MM.1S (cell line): ENCODE measurements at regions not wholly inside any gene's neighbourhood (a gene's known extent, or its start where the extent isn't known, plus 50 kb on each side); places are given as distances from the start of the nearest gene placed in this dataset.

Source experiments
- DNase-seq: peaks from one replicate; pipeline ENCODE4 v3.0.0-alpha.2; 2015
- H2AFZ ChIP-seq: fragments of 300-600 bp; sonication (generic); 2 replicates; pipeline ENCODE4 v1.6.0; 2016; ENCODE audit warnings: antibody characterized with exemption, low read length
- H3F3A ChIP-seq: fragments of 300-600 bp; sonication (generic); 2 replicates; pipeline ENCODE4 v1.6.1; 2016; ENCODE audit warnings: mild to moderate bottlenecking, antibody characterized with exemption, low read length, moderate library complexity, mixed read lengths; ENCODE audit not compliant: insufficient read depth
- H3K27ac ChIP-seq: fragments of 300-600 bp; sonication (generic); 2 replicates; pipeline ENCODE4 v1.5.1; 2016; ENCODE audit warnings: mild to moderate bottlenecking, low read length
- H3K27me3 ChIP-seq: fragments of 300-600 bp; sonication (generic); replicated peaks from 2 replicates; pipeline ENCODE4 v1.6.0; 2016; ENCODE audit warnings: low read length; ENCODE audit not compliant: insufficient read depth
- H3K36me3 ChIP-seq: fragments of 300-600 bp; sonication (generic); replicated peaks from 2 replicates; pipeline ENCODE4 v1.6.1; 2016; ENCODE audit warnings: mild to moderate bottlenecking, low read length, mixed read lengths; ENCODE audit not compliant: insufficient read depth
- H3K4me1 ChIP-seq: fragments of 300-600 bp; sonication (generic); 2 replicates; pipeline ENCODE4 v1.6.1; 2016; ENCODE audit warnings: low read length, mixed read lengths
- H3K4me2 ChIP-seq: fragments of 300-600 bp; sonication (generic); 2 replicates; pipeline ENCODE4 v1.6.0; 2016; ENCODE audit warnings: low read depth, low read length
- H3K4me3 ChIP-seq: fragments of 300-600 bp; sonication (generic); 2 replicates; pipeline ENCODE4 v1.5.1; 2016; ENCODE audit warnings: low read length, mixed read lengths
- H3K79me2 ChIP-seq: fragments of 300-600 bp; sonication (generic); 2 replicates; pipeline ENCODE4 v1.6.1; 2016; ENCODE audit warnings: mixed run types, low read length, mixed read lengths
- H3K9ac ChIP-seq: fragments of 300-600 bp; sonication (generic); 2 replicates; pipeline ENCODE4 v1.6.1; 2016; ENCODE audit warnings: low read length, mixed read lengths
- H3K9me2 ChIP-seq: fragments of 300-600 bp; sonication (generic); replicated peaks from 2 replicates; pipeline ENCODE4 v1.6.1; 2016; ENCODE audit warnings: mild to moderate bottlenecking, low read length, mixed read lengths; ENCODE audit not compliant: insufficient read depth
- H3K9me3 ChIP-seq: fragments of 300-600 bp; sonication (generic); replicated peaks from 2 replicates; pipeline ENCODE4 v1.6.1; 2016; ENCODE audit warnings: mild to moderate bottlenecking, low read length, mixed read lengths; ENCODE audit not compliant: insufficient read depth
- H4K20me1 ChIP-seq: fragments of 300-600 bp; sonication (generic); 2 replicates; pipeline ENCODE4 v1.6.1; 2016; ENCODE audit warnings: mild to moderate bottlenecking, low read length, moderate library complexity, mixed read lengths; ENCODE audit not compliant: insufficient read depth
- CTCF ChIP-seq: fragments of 300-600 bp; sonication (generic); IDR thresholded peaks from 2 replicates; pipeline ENCODE4 v1.5.1; 2016; ENCODE audit warnings: antibody characterized with exemption, low read length, mixed read lengths
- EZH2 ChIP-seq: fragments of 300-600 bp; sonication (generic); optimal IDR thresholded peaks from 2 replicates; pipeline ENCODE3; 2017; ENCODE audit warnings: low read depth, mild to moderate bottlenecking, antibody characterized with exemption, low read length, mixed read lengths
- EZH2phosphoT487 ChIP-seq: fragments of 300-600 bp; sonication (generic); IDR thresholded peaks from 2 replicates; pipeline ENCODE4 v1.6.1; 2018; ENCODE audit warnings: antibody characterized with exemption, low read length

DNA sequence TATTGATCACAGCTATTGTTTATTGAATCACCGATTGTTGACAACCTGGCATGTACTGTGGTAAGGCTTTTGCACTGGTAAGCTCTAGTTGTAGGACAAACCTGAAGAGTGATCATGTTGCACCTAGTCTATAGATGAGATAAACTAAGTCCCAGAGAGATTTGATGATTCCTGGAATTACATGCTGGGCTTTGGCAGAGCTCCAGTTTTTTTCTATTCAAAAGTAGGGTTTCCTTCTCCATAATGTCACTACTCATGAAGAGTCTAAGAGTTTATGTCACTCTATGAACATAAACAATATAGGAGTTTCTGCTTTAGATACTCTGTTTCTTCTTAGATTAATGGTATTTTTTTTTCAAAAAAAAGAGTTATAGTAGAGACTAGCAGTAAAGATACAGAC lies 72.0 kb downstream of the BMP4 start:
- Histone ChIP-seq H3K9me2 (no peaks in the 10 kb centered on the region), H2AFZ (no peak overlapping the region), H3K9ac (no peak overlapping the region), H3K36me3 (no peaks in the 10 kb centered on the region), H3F3A (no peaks in the 10 kb centered on the region), H3K4me3 (no peak overlapping the region), H3K9me3 (no peaks in the 10 kb centered on the region), H3K79me2 (no peaks in the 10 kb centered on the region), H3K4me2 (no peak overlapping the region), H3K4me1 (no peaks in the 10 kb centered on the region), H3K27me3 (no peaks in the 10 kb centered on the region), H3K27ac (no peak overlapping the region), H4K20me1 (no peaks in the 10 kb centered on the region)
- no peak for TF ChIP-seq EZH2
- TF ChIP-seq CTCF: no peak
- no peak for TF ChIP-seq EZH2phosphoT487
- no peak for DNase-seq

DNA sequence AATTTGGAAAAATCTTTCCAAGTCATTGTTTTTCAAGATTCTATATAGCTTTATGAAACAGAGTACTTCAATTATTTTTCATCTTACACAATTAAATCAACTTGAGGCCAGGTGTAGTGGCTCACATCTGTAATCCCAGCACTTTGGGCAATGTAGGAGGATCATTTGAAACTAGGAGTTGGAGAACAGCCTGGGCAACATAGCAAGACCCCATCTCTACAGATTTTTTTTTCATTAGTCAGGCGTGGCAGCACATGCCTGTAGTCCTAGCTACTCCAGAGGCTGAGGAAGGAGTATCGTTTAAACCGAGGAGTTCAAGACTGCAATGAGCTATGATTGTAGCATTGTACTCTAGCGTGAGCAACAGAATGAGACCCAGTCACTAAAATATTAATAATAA lies 72.9 kb downstream of the BMP4 start:
- Histone ChIP-seq H2AFZ (no peak overlapping the region), H3K27ac (no peak overlapping the region), H3K9me2 (no peaks in the 10 kb centered on the region), H3K27me3 (no peaks in the 10 kb centered on the region), H3K4me3 (no peak overlapping the region), H3F3A (no peaks in the 10 kb centered on the region), H3K36me3 (no peaks in the 10 kb centered on the region), H3K79me2 (no peaks in the 10 kb centered on the region), H3K4me1 (no peaks in the 10 kb centered on the region), H4K20me1 (no peaks in the 10 kb centered on the region), H3K4me2 (no peak overlapping the region), H3K9me3 (no peaks in the 10 kb centered on the region), H3K9ac (no peak overlapping the region)
- TF ChIP-seq EZH2 (no peak), EZH2phosphoT487 (no peak), CTCF (no peak)
- DNase-seq: no peak

DNA sequence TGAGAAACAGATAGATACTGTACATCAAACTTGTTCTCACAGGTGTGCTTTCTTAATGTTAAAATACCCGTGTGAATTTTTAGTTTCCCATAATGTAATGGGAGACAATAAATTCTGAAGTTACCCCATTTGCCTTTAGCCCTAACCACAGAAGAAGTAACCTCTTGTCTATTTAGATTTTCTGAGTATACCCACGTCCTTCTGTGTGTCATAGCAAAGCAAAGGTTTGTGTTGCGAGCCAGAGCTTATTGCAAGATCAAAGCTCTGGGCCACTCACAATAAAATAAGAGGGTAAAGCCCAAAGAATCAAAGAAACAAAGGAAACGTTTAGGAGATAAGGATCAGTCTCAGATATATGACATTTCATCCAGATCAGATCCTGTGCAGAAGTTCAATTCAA lies 73.9 kb downstream of the BMP4 start:
- no peak for DNase-seq
- Histone ChIP-seq H3K4me1 (no peaks in the 10 kb centered on the region), H2AFZ (no peak overlapping the region), H3K9me3 (no peaks in the 10 kb centered on the region), H3K79me2 (no peaks in the 10 kb centered on the region), H3K27ac (no peak overlapping the region), H3K9me2 (no peaks in the 10 kb centered on the region), H4K20me1 (no peaks in the 10 kb centered on the region), H3K9ac (no peak overlapping the region), H3K4me2 (no peak overlapping the region), H3K27me3 (no peaks in the 10 kb centered on the region), H3F3A (no peaks in the 10 kb centered on the region), H3K36me3 (no peaks in the 10 kb centered on the region), H3K4me3 (no peak overlapping the region)
- TF ChIP-seq EZH2phosphoT487 (no peak), EZH2 (no peak), CTCF (no peak)

DNA sequence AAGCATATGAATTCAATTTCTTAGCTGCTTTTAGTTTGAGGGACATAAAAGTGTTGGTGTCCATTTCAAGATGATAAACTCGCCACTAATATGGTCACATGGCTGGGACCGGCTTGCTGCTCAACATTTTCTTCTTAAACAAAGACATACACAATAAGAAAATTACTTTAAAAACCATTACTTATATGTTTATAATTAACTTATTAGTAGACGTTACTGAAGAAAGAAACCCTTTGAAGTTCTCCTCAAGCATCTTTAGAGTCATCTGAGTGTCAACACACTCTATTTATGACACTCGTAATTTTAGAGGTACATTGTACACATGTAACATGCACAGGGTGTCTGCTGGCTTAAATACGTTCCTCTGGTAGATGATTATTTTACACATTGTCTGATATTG lies 74.7 kb downstream of the BMP4 start:
- Histone ChIP-seq H3K27ac (no peak overlapping the region), H3K36me3 (no peaks in the 10 kb centered on the region), H3K9me3 (no peaks in the 10 kb centered on the region), H3K4me2 (no peak overlapping the region), H3K9ac (no peak overlapping the region), H3F3A (no peaks in the 10 kb centered on the region), H3K9me2 (no peaks in the 10 kb centered on the region), H4K20me1 (no peaks in the 10 kb centered on the region), H3K4me1 (no peaks in the 10 kb centered on the region), H3K27me3 (no peaks in the 10 kb centered on the region), H3K79me2 (no peaks in the 10 kb centered on the region), H3K4me3 (no peak overlapping the region), H2AFZ (no peak overlapping the region)
- no peak for DNase-seq
- TF ChIP-seq EZH2phosphoT487 (no peak), CTCF (no peak), EZH2 (no peak)
